GM18505 (cell line): ENCODE measurements at regions not wholly inside any gene's neighbourhood (a gene's known extent, or its start where the extent isn't known, plus 50 kb on each side); places are given as distances from the start of the nearest gene placed in this dataset.

Experiments used
- ATAC-seq: cut with Tn5 transposase; IDR thresholded peaks from one replicate; pipeline ENCODE4 v1.9.1; 2021; ENCODE audit not compliant: unreplicated experiment
- POLR2A ChIP-seq: IDR thresholded peaks from 4 replicates; pipeline ENCODE4 v1.6.1; 2011; ENCODE audit warnings: borderline replicate concordance; ENCODE audit not compliant: insufficient read depth, insufficient read length; ENCODE audit errors: extremely low read depth

- no peak for TF ChIP-seq POLR2A
- no peak for ATAC-seq
Observed at GRCh38 chr6:126535138-126535537, 195.2 kb downstream of the CENPW start.

GRCh38 chr6:126535595-126535994 is 195.7 kb downstream of the CENPW start:
- no peak for TF ChIP-seq POLR2A

GRCh38 chr6:126537061-126537816 is 197.3 kb downstream of the CENPW start:
- TF ChIP-seq POLR2A = no peak
- ATAC-seq = no peak

More at GRCh38 chr6:126535595-126535994, 195.7 kb downstream of the CENPW start:
- no peak for ATAC-seq

GRCh38 chr6:126539022-126539421 is 199.1 kb downstream of the CENPW start:
- ATAC-seq = no peak
- no peak for TF ChIP-seq POLR2A

- TF ChIP-seq POLR2A = no peak
- ATAC-seq = no peak
Observed at GRCh38 chr6:126540161-126540560, 200.2 kb downstream of the CENPW start.

- no peak for TF ChIP-seq POLR2A
- no peak for ATAC-seq
Observed at GRCh38 chr6:126541806-126542491, 202.0 kb downstream of the CENPW start.

GRCh38 chr6:126546541-126547120 is 206.7 kb downstream of the CENPW start:
- ATAC-seq = no peak
- no peak for TF ChIP-seq POLR2A

- TF ChIP-seq POLR2A = no peak
- ATAC-seq = no peak
Observed at GRCh38 chr6:126548300-126548699, 208.4 kb downstream of the CENPW start.

- ATAC-seq = no peak
- TF ChIP-seq POLR2A = no peak
Observed at GRCh38 chr6:126550323-126550722, 210.4 kb downstream of the CENPW start.

- ATAC-seq = no peak
- no peak for TF ChIP-seq POLR2A
Observed at GRCh38 chr6:126551832-126552231, 211.9 kb downstream of the CENPW start.

- ATAC-seq = no peak
Observed at GRCh38 chr6:126553854-126554253, 213.9 kb downstream of the CENPW start.

GRCh38 chr6:126570507-126570906 is 230.6 kb downstream of the CENPW start:
- no peak for ATAC-seq
- TF ChIP-seq POLR2A = no peak

More at GRCh38 chr6:126553854-126554253, 213.9 kb downstream of the CENPW start:
- no peak for TF ChIP-seq POLR2A

- TF ChIP-seq POLR2A = no peak
- no peak for ATAC-seq
Observed at GRCh38 chr6:126574301-126574700, 234.4 kb downstream of the CENPW start.

- TF ChIP-seq POLR2A = no peak
- ATAC-seq = no peak
Observed at GRCh38 chr6:126581316-126581715, 241.4 kb downstream of the CENPW start.
